Mammary epithelial cell (primary cell): ENCODE measurements at regions not wholly inside any gene's neighbourhood (a gene's known extent, or its start where the extent isn't known, plus 50 kb on each side); places are given as distances from the start of the nearest gene placed in this dataset.

Experiments
- EZH2 ChIP-seq: IDR thresholded peaks from 2 replicates; pipeline ENCODE4 v1.6.1; 2012; ENCODE audit warnings: low read length, inconsistent platforms, borderline replicate concordance
- TF ChIP-seq, protein P1 (sequence below), 2 donors: IDR thresholded peaks in 1 of 2; conservative IDR thresholded peaks in 1 of 2; 2 replicates each; pipeline ENCODE4 v1.5.1; 2011 to 2012; ENCODE audit warnings: inconsistent platforms in 2 of 2, low read length in 2 of 2, mild to moderate bottlenecking in 2 of 2, control low read depth in 1 of 2, low read depth in 1 of 2; ENCODE audit not compliant: insufficient read depth in 1 of 2; ENCODE audit errors: extremely low read depth in 1 of 2

DNA sequence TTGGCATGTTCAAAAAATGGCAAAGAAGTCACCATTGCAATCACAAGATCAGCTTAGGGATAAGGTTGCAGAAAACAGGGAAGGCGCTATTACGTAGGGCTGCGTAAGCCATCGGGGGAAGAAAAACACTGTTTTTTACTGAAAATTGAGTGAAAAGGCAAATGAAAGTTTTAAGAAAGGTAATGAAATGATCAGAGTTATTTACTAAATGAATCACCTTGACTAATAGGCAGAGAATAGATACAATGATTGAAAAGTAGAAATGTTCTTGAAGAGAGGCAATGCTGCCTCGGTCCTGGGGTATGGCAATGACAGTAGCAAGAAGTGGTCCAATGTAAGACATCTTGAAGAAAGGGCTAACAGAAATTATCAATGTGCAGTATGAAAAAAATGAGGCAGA, 1227.8 kb upstream of the ZEB2 start:
- TF ChIP-seq, protein P1, sequence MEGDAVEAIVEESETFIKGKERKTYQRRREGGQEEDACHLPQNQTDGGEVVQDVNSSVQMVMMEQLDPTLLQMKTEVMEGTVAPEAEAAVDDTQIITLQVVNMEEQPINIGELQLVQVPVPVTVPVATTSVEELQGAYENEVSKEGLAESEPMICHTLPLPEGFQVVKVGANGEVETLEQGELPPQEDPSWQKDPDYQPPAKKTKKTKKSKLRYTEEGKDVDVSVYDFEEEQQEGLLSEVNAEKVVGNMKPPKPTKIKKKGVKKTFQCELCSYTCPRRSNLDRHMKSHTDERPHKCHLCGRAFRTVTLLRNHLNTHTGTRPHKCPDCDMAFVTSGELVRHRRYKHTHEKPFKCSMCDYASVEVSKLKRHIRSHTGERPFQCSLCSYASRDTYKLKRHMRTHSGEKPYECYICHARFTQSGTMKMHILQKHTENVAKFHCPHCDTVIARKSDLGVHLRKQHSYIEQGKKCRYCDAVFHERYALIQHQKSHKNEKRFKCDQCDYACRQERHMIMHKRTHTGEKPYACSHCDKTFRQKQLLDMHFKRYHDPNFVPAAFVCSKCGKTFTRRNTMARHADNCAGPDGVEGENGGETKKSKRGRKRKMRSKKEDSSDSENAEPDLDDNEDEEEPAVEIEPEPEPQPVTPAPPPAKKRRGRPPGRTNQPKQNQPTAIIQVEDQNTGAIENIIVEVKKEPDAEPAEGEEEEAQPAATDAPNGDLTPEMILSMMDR (conservative IDR thresholded peaks at IDR 0.05 in 1 of 2, IDR thresholded peaks at IDR 0.05 in 1 of 2; ENCODE audit: extremely low read depth in 1 of 2, insufficient read depth in 1 of 2, low read depth in 1 of 2, low read length in 2 of 2): no peak
- TF ChIP-seq EZH2: no peak
